Loucy (cell line): ENCODE measurements at regions not wholly inside any gene's neighbourhood (a gene's known extent, or its start where the extent isn't known, plus 50 kb on each side); places are given as distances from the start of the nearest gene placed in this dataset.

ENCODE experiments used
- H2AFZ ChIP-seq: fragments of 200-600 bp; sonication (generic); 2 replicates; pipeline ENCODE4 v1.6.0; 2016; ENCODE audit warnings: antibody characterized with exemption, mild to moderate bottlenecking, low read length, moderate library complexity
- H3F3A ChIP-seq: fragments of 200-600 bp; 2 replicates; pipeline ENCODE4 v1.6.0; 2016; ENCODE audit warnings: antibody characterized with exemption, low read depth, mild to moderate bottlenecking
- H3K27me3 ChIP-seq: fragments of 200-600 bp; sonication (generic); 2 replicates; pipeline ENCODE4 v1.6.1; 2014; ENCODE audit warnings: low read length, mild to moderate bottlenecking; ENCODE audit not compliant: insufficient read depth, poor library complexity, severe bottlenecking
- H3K36me3 ChIP-seq: fragments of 200-600 bp; sonication (generic); 2 replicates; pipeline ENCODE4 v1.6.1; 2016; ENCODE audit warnings: low read length; ENCODE audit not compliant: insufficient read depth
- H3K4me1 ChIP-seq: fragments of 200-600 bp; sonication (generic); 2 replicates; pipeline ENCODE4 v1.5.1; 2014; ENCODE audit warnings: low read length, mild to moderate bottlenecking; ENCODE audit not compliant: insufficient read depth, poor library complexity, severe bottlenecking
- H3K4me2 ChIP-seq: fragments of 200-600 bp; sonication (generic); 2 replicates; pipeline ENCODE4 v1.6.0; 2014; ENCODE audit warnings: antibody characterized with exemption, low read length, low read depth, mild to moderate bottlenecking; ENCODE audit not compliant: poor library complexity, severe bottlenecking
- H3K4me3 ChIP-seq: fragments of 200-600 bp; sonication (generic); 2 replicates; pipeline ENCODE4 v1.5.1; 2014; ENCODE audit warnings: low read length, mild to moderate bottlenecking, mixed read lengths; ENCODE audit not compliant: poor library complexity, severe bottlenecking
- H3K79me2 ChIP-seq: fragments of 200-600 bp; sonication (generic); 2 replicates; pipeline ENCODE4 v1.6.1; 2014; ENCODE audit warnings: low read length; ENCODE audit not compliant: insufficient read depth
- H3K9ac ChIP-seq: fragments of 200-600 bp; sonication (generic); 2 replicates; pipeline ENCODE4 v1.6.0; 2014; ENCODE audit warnings: mild to moderate bottlenecking, low read depth, low read length, moderate library complexity; ENCODE audit not compliant: poor library complexity, severe bottlenecking
- H3K9me2 ChIP-seq: fragments of 200-600 bp; sonication (generic); replicated peaks from 2 replicates; pipeline ENCODE4 v1.6.1; 2016; ENCODE audit warnings: low read depth, low read length, mixed read lengths
- H3K9me3 ChIP-seq: fragments of 200-600 bp; sonication (generic); 2 replicates; pipeline ENCODE4 v1.6.1; 2014; ENCODE audit warnings: mild to moderate bottlenecking, antibody characterized with exemption, low read length, low read depth; ENCODE audit not compliant: insufficient read depth
- H4K20me1 ChIP-seq: fragments of 200-600 bp; sonication (generic); 2 replicates; pipeline ENCODE4 v1.6.0; 2014; ENCODE audit warnings: antibody characterized with exemption, low read length, mild to moderate bottlenecking; ENCODE audit not compliant: insufficient read depth, poor library complexity, severe bottlenecking
- EZH2phosphoT487 ChIP-seq: fragments of 200-600 bp; IDR thresholded peaks from 2 replicates; pipeline ENCODE4 v1.6.1; 2018; ENCODE audit warnings: antibody characterized with exemption, mild to moderate bottlenecking, moderate library complexity, borderline replicate concordance
- TF ChIP-seq, protein P1 (sequence below): fragments of 200-600 bp; sonication (generic); conservative IDR thresholded peaks from 2 replicates; pipeline ENCODE4 v1.5.1; 2014; ENCODE audit warnings: mild to moderate bottlenecking, antibody characterized with exemption, low read length

DNA sequence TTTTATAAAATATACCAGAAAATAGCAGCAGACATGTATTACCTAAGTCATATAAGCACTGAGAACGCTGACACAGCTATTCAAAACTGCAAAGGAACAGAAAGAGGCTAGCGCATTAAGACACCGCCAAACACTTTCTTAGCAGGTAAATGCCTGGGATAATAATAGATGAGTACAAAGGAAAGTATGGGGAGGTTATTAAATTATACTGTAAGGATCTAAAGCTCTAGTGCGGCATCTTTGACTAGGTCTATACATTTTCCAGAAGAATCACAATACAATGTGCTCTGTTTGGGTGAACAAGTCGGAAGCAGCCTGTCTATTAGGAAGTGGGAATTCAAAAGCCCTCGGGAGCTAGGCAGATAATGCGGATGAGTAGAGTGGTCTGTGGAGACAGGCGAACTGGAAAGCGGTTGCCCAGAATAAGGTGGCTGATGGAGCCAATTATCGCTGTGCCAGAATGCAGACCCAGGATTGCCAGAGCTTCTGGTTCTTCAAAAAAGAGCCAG is 443.6 kb upstream of the TENM3 start:
- H3K9me2 ChIP-seq, result no peaks in the 10 kb centered on the region

GRCh38 chr4:181802207-181802606 is 441.0 kb upstream of the TENM3 start:
- H4K20me1 ChIP-seq, result no peaks in the 10 kb centered on the region
- no peak overlapping the region for H3K4me2 ChIP-seq
- no peaks in the 10 kb centered on the region for H3K79me2 ChIP-seq
- no peaks in the 10 kb centered on the region for H3K27me3 ChIP-seq
- no peak overlapping the region for H3K4me3 ChIP-seq
- no peaks in the 10 kb centered on the region for H3K4me1 ChIP-seq
- H3K9me2 ChIP-seq, result no peaks in the 10 kb centered on the region
- TF ChIP-seq EZH2phosphoT487, result no peak
- TF ChIP-seq, protein P1, sequence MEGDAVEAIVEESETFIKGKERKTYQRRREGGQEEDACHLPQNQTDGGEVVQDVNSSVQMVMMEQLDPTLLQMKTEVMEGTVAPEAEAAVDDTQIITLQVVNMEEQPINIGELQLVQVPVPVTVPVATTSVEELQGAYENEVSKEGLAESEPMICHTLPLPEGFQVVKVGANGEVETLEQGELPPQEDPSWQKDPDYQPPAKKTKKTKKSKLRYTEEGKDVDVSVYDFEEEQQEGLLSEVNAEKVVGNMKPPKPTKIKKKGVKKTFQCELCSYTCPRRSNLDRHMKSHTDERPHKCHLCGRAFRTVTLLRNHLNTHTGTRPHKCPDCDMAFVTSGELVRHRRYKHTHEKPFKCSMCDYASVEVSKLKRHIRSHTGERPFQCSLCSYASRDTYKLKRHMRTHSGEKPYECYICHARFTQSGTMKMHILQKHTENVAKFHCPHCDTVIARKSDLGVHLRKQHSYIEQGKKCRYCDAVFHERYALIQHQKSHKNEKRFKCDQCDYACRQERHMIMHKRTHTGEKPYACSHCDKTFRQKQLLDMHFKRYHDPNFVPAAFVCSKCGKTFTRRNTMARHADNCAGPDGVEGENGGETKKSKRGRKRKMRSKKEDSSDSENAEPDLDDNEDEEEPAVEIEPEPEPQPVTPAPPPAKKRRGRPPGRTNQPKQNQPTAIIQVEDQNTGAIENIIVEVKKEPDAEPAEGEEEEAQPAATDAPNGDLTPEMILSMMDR, result no peak
- H3K9me3 ChIP-seq, result no peaks in the 10 kb centered on the region
- no peaks in the 10 kb centered on the region for H3F3A ChIP-seq
- no peak overlapping the region for H3K9ac ChIP-seq
- no peak overlapping the region for H2AFZ ChIP-seq
- H3K36me3 ChIP-seq, result no peaks in the 10 kb centered on the region

More for the DNA sequence above, 443.6 kb upstream of the TENM3 start:
- Histone ChIP-seq H3K27me3 (no peaks in the 10 kb centered on the region), H3K79me2 (no peaks in the 10 kb centered on the region), H3K4me2 (no peak overlapping the region), H3K4me3 (no peak overlapping the region), H3K9me3 (no peaks in the 10 kb centered on the region), H3K9ac (no peak overlapping the region), H4K20me1 (no peaks in the 10 kb centered on the region), H3K4me1 (no peaks in the 10 kb centered on the region), H2AFZ (no peak overlapping the region), H3F3A (no peaks in the 10 kb centered on the region), H3K36me3 (no peaks in the 10 kb centered on the region)
- TF ChIP-seq EZH2phosphoT487, result no peak
- TF ChIP-seq, protein P1, result no peak

- no peaks in the 10 kb centered on the region for H3K27me3 ChIP-seq
- H3K4me2 ChIP-seq, result no peak overlapping the region
- no peaks in the 10 kb centered on the region for H3K36me3 ChIP-seq
- H3K4me1 ChIP-seq, result no peaks in the 10 kb centered on the region
- H3K9me3 ChIP-seq, result 0 out of 2 replicates have a peak, but pooled peaks cover 2% of the 10 kb centered on the region
- H2AFZ ChIP-seq, result no peak overlapping the region
- H3K9me2 ChIP-seq, result no peaks in the 10 kb centered on the region
- no peak overlapping the region for H3K9ac ChIP-seq
- no peak overlapping the region for H3K4me3 ChIP-seq
- no peaks in the 10 kb centered on the region for H4K20me1 ChIP-seq
- TF ChIP-seq, protein P1, result no peak
- TF ChIP-seq EZH2phosphoT487, result no peak
- H3K79me2 ChIP-seq, result no peaks in the 10 kb centered on the region
- H3F3A ChIP-seq, result no peaks in the 10 kb centered on the region
Observed at GRCh38 chr4:181807771-181808170, 435.4 kb upstream of the TENM3 start.
